Coronary artery (tissue), 2 donors: ENCODE measurements at regions not wholly inside any gene's neighbourhood (a gene's known extent, or its start where the extent isn't known, plus 50 kb on each side); places are given as distances from the start of the nearest gene placed in this dataset.

Experiments
- DNase-seq: peaks from one replicate; pipeline ENCODE4 v3.0.0-alpha.2; 2017; ENCODE audit warnings: low spot score
- H3K27ac ChIP-seq, 2 donors: fragments of 200-600 bp; sonication (generic); one replicate each; pipeline ENCODE4 v1.5.1; 2016 to 2019
- H3K4me3 ChIP-seq: fragments of 200-600 bp; sonication (generic); 2 replicates; pipeline ENCODE4 v1.5.1; 2016; ENCODE audit warnings: mild to moderate bottlenecking, moderate library complexity
- CTCF ChIP-seq: fragments of 200-600 bp; sonication (generic); IDR thresholded peaks from one replicate; pipeline ENCODE4 v1.5.1; 2019; ENCODE audit warnings: antibody characterized with exemption

- no peak for DNase-seq
- no peak overlapping the region for H3K4me3 ChIP-seq
- H3K27ac ChIP-seq, result no peak overlapping the region
- TF ChIP-seq CTCF, result no peak
These were observed 310.3 kb downstream of the THBS2 start for GRCh38 chr6:168943231-168943905.

GRCh38 chr6:168942646-168943045 lies 311.0 kb downstream of the THBS2 start:
- no peak overlapping the region for H3K4me3 ChIP-seq
- no peak for DNase-seq
- H3K27ac ChIP-seq, result no peak overlapping the region
- no peak for TF ChIP-seq CTCF

GRCh38 chr6:168941036-168941435 lies 312.6 kb downstream of the THBS2 start:
- no peak for TF ChIP-seq CTCF
- no peak overlapping the region for H3K4me3 ChIP-seq
- no peak for DNase-seq
- H3K27ac ChIP-seq, result no peak overlapping the region

- DNase-seq, result no peak
- no peak overlapping the region for H3K4me3 ChIP-seq
- H3K27ac ChIP-seq, result no peak overlapping the region
- no peak for TF ChIP-seq CTCF
These were observed 313.9 kb downstream of the THBS2 start for GRCh38 chr6:168939796-168940195.

GRCh38 chr6:168939041-168939440 lies 314.6 kb downstream of the THBS2 start:
- no peak for DNase-seq
- H3K27ac ChIP-seq, result no peak overlapping the region
- no peak for TF ChIP-seq CTCF
- no peak overlapping the region for H3K4me3 ChIP-seq

GRCh38 chr6:168938546-168938945 lies 315.1 kb downstream of the THBS2 start:
- TF ChIP-seq CTCF, result no peak
- Histone ChIP-seq H3K27ac (no peak overlapping the region), H3K4me3 (no peak overlapping the region)
- no peak for DNase-seq

- TF ChIP-seq CTCF, result no peak
- Histone ChIP-seq H3K27ac (no peak overlapping the region), H3K4me3 (no peak overlapping the region)
- no peak for DNase-seq
These were observed 316.6 kb downstream of the THBS2 start for GRCh38 chr6:168937054-168937453.
